Superior temporal gyrus (tissue), 1 donor: ENCODE measurements at regions not wholly inside any gene's neighbourhood (a gene's known extent, or its start where the extent isn't known, plus 50 kb on each side); places are given as distances from the start of the nearest gene placed in this dataset.
"Not testable (repeated sequence)": the region's sequence is repeated elsewhere in the genome, so short reads cannot be mapped to it uniquely, and the experiment has no call there.

ENCODE experiments used
- DNase-seq: peaks from one replicate; pipeline ENCODE4 v3.0.0-alpha.2; 2016; ENCODE audit errors: extremely low spot score

DNA sequence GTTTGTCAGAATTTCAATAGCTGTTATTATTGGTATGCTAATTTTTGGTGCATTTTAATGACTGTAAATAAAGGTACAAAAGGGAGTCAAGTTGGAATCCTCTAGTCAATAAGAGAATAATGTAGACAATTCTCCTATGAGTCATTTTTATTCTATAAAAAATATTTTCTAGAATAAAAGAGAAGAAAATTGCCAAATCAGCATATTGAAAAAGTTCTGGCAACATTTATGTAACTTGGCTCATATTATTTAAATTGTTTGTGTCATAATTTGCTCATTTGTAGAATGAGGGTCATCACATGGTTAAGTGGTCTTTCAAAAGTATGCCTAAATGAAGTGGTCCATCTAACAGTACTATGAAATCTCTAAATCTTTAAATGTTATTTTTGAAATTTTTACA lies 1719.8 kb upstream of the WWC1 start:
- no peak for DNase-seq

DNA sequence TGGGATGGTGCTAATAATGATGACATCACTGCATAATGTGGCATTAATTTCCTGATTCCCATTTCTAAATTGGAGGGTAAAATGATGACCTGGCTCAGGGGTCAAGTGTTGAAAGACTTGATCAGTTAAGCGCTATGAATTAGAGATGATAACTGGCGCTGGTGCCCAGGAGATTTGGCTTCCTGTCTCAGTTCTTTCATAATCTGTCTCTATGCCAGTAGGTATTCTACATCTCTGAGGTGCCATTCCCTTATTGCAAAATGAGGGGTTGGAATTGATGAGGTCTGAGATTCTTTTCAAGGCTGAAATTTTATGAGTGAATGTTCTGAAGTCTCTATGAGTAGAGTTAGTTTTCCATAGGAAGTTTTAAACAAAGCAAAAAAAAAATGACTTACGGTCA lies 1715.1 kb upstream of the WWC1 start:
- no peak for DNase-seq

DNA sequence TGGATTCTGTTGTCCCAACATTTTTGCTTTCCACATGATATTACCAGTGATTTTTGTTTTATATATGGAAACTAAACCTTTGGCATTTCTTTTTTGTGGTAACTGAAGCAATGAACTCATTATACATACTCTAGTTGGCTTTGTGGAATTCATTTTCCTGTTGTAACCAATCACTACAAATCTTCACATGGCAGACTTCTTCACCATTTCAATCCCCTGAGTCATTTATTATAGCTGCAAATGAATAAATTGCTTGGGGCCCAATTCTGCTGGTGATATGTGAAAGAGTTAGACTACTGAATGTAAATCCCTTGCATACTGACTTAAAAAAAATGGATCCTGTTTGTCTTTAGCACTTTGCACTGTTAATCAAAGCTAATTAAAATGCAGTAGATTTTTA lies 1709.6 kb upstream of the WWC1 start:
- no peak for DNase-seq

DNA sequence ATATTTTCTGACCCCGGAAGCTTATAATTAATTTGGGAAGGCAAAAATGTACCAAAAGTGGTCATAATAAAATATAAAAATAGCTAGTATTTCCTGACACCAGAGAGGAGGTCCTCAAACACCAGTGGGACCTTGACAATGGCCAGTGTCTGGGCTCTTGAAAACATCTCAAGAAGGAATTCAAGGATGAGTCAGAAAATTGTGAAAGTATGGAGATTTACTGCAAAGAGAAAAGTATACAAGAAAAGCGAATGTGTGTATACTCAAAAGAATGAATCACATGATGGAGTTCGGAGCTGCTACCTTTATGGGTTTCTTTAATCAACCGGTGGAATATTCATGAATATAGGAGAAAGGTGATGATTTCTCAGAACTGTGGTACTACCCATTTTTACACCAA lies 1709.0 kb upstream of the WWC1 start:
- DNase-seq: no peak

DNA sequence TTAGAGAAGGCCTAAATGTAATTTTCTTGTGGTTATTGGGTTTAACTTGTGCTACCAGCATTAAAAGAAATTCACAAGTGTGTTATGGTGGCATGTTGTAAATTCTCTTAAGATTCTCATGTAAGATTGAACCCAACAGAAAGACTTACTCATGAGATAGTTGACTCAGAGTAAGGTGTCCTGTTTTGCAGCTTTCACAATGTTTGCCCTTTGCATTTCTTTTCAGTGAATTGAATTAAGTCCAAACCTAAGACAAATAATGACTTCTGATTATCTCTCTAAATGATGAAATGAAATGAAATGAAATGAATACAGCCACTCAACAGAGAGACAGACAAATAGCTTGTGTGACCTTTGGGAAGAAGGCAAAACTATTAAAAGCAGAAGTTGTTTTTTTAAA lies 1696.9 kb upstream of the WWC1 start:
- DNase-seq: no peak

DNA sequence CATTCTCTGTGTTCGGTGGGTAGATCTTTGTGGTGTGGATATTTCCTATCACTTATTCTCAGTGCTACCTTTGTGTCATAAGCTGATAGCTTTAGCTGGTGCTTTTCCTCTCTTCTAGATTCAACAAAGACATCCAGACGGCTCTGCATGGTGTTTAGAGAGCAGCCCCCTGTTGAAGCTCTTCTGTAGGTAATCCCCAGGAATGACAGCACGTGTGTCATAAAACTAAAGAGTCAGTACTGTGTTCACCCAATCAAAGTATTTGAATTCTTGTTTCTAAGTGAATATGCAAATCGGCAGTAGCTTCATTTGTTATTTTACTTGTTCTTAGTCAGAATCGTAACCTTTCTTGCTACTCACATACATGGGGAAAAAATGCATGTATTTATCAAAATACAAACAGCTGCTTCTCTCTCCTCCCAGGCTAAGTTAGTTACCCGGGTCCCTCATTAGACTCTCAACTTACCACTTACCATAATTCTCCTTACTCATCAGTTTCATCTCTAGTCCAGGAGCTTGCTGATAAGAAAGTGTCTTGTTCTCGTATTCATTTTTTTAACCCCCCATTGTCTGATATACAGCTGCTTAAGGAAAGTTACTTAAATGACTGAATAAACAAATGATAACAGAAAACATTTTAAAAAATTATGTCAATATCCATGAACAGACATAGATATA lies 1696.0 kb upstream of the WWC1 start:
- no peak for DNase-seq

DNA sequence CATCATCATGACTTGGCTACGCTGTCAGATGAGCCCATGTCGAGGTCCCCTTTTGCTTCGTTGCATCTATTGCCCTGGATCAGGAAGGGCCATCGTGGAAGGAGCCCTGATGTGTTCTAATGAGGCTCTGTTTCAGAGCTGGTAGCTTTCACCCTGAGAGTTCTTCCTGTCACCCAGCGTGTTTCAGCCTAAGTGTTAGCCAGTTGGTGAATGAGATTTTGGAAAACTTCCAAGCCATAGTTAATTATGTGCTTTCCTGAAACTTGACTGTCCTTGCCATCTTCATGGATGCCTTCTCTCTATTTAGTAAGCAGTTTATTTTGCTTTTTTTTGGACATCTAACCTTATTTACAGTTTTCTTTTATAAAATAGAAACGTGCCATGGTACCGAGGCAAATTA lies 1695.4 kb upstream of the WWC1 start:
- no peak for DNase-seq

DNA sequence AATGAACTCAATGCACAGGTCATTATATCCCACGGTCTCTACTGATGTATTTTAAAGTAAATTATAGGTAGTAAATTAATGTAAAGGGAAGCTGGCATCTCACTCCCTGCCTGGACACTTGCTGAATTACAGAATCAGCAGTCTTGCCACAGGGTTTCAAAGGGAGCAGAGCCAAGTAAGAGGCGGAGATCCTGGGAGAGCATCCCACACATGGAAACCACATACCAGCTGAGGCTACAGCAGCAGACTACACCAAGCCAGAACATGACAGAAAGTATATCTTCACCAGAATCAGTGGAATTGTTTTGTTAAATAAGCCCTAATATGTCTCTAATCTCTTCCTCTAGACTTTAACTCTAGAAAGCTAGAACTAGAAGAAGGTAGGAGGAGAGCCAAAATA lies 1689.2 kb upstream of the WWC1 start:
- DNase-seq: no peak

DNA sequence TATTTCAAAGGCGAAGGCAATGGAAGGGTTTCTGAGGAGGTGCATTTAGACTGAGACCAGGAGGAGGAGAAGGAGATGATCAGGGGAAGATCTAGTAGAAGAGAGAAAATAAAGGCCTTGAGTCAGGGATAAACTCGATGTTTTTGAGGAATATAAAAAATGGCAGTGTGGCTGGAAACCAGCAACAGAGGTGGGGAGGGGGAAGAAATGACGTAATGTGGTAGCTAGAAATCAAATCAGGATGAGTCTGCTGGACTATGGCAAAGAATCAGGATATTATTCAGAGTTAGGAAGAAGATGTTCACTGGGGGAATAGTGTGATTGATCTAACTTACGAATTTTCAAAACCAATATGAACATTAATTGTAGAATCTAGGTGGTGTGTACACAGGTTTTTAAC lies 1673.9 kb upstream of the WWC1 start:
- DNase-seq: no peak

DNA sequence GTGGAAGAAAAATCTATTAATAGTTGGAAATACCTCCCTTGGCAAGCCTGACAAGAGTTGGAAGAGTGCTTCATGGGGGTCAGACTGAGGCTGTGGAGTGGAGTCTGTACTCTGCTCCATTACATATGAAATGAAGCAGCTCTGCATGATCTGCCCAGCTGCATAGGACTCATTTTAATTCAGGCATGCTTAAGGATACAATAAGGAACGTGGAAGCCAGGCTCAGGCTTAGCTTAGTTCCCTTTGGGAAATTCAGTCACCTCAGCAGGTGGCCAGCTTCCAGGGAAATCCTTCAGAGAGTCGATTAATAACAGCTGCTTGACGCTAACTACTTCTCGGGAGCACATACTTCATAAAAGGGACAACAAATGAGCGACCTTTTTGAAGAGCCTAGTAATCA lies 1672.9 kb upstream of the WWC1 start:
- no peak for DNase-seq

DNA sequence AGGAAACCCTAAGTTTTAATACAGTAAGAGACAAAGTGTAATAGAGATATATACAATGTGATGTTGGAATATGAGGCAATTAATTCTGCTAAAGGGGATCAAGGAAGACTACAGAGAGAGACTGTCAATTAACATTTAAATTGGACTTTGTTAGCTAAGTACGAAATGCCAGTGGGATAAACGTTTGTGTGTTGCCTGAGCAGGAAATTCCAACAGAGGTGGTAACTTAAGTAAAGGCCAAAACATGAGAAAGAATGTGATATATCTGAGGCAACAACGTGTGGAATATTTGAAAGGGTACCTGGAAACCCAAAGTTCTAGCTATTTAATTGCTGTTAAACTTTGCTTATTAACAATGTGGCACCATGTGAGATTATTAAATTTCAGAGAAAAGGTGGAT lies 1666.9 kb upstream of the WWC1 start:
- no peak for DNase-seq

DNA sequence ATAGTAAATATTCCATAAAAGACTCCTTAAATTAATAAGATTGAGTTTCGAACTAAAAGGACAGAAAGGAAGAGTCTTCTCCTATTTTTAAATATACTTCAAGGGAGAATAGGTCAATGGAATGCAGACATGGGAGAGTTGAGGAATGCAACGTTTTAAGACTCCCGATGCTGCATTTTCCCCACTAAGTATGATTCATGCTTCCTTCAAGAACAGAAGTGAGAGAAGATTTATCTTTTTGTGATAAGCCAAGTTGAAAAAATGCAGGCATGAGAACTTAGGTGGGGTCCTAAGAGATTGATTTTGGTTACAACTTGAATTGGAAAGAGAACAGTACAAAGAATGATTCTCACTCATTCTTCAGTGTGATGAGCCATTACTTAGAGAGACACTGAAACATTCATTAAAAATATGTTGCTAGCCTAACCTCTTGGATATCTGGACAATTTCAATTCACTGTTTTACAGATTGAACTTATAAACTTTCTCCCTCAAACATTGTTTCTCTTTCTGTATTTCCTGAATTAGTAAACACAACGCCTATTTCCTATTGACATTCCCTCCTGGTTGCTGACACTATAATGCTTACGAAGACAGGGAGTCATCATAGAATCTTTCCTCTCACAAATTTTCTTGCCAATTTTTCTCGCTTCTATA lies 1666.1 kb upstream of the WWC1 start:
- DNase-seq: no peak

DNA sequence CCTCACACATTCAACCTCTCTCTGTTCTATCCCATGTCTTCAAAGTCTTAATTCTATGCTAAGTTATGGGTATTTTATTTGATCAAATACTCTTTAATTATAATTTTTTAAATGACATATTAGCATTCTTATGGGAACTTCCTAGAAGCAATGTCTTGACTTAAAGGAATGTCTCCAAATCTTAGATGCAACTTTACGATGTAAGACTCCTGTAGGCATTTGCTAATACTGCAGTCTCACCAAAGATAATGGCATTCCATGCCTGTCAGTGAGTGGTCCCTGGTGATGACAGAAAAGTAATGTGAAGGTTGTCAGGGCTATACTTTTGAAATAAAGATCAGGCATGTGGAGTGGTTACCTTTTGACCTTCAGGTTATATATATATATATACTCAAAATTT lies 1654.2 kb upstream of the WWC1 start:
- DNase-seq: no peak

DNA sequence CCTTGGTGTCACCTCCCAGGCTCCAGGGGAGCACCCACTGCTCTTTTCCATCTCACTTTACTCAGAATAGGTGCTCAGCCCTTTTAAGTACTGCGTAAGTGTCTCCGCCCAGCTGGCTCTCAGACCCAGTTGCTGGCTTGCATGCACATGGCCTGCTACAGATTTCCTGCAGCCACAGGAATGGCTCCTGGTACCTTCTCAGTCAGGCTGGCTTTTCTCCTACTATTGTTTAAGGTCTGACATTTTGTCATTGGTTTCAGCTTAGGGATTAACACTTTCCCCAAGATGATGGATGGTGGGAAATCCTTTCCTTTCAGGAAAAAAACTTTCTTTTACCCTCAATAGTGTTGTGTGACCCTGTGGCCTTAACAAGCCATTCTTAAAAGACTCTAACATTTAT lies 1652.3 kb upstream of the WWC1 start:
- DNase-seq: no peak

DNA sequence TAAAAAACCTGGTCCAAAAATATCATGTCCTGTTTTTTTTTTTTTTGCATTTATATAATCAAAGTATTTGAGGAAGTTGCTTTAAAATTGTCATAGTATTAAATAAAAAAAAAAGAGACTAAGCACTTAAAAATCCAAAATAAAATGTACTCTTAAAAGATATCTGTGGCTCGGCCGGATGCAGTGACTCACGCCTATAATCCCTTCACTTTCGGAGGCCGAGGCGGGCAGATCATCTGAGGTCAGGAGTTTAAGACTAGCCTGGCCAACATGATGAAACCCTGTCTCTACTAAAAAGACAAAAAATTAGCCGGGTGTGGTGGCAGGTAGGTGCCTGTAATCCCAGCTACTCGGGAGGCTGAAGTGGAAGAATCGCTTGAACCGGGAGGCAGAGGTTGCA lies 1651.3 kb upstream of the WWC1 start:
- DNase-seq: not testable (repeated sequence)

DNA sequence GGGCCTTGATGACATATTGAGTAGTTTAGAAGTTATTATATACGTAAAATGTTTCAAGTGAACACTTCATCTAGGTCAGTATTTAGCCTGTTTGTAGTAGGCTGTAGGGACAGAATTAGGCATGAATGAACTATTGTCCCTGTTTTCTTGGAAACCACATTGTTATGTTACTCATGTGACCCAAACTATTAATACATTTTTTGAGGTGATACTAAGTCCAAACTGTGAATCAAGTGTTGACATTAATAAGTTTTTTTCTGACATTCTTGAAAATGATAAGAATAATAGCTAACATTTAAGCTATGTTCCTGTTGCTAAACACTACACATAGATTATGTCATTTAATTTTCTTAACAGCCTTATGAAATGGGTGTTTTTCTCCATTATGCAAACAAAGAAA lies 1642.7 kb upstream of the WWC1 start:
- no peak for DNase-seq

DNA sequence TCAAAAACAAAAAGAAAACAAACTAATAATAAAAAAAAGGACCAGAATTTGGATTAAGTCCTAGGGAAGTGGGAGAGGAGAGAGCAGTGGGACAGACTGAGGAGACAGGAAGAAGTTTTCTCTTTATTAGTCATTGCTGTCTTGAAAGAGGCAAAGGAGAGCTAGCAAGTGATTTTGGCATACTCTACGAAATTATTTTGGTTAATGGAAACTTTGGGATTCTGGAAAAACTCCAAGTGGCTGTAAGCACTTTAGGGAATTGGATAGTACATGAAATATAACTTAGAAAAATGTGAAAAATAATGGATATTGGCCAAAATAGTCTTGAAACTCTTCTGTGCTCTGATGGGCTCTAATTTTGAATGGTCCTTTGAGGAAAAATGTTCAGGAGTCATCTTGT lies 1641.8 kb upstream of the WWC1 start:
- DNase-seq: no peak

DNA sequence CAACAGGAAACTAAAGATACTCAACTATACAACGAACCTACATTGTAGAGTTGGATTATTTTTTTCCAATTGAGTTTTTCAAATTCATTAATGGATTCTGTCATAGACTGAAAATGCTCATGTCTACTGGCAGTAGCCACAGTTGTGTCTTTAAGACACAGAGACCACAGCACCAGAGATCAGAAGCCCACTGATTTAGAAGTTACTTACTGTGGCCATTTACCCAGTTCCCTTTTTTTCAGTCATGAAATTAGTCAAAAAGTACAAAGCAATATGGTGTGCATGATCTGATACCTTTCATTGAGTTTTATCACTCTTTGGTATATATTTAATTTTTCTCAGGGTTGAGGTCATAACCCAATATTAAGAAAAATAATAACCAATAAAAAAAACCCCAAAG lies 1640.2 kb upstream of the WWC1 start:
- DNase-seq: no peak

DNA sequence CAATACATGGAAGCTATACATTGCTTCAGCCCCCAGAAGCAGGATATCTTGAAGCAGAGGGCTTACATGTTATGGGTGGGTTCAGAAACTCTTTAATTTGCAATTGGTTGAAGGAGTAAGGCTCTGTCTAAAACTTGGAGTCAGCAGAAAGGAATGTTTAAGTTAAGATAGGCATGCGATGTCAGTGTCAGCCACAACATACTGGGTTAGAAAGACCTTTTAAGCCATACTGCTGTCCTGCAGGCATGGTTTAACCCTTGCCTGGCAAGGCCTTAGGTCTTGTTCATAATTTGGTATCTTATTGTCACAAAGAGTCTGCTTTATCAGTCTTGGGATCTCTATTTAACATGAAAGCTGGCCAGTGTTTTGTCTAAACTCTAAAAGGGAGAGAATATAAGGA lies 1619.6 kb upstream of the WWC1 start:
- no peak for DNase-seq

DNA sequence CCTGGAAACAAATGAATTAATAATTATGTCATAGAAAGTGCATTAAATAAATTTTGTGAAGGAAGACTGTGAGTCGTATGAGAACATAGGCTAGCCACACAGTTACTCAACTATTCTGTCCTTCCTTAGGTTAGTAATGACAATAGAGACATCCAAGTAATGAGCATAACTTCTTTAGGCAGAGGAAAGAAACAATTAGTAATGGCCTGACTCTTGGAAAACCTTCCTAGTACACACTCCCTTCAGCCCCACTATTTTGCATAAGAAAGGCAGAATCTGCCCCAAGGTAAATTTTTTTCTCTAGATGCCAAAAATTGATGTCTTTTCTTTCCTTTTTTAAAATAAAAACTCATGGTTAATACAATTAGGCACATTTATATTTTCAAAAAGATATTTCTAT lies 1619.0 kb upstream of the WWC1 start:
- DNase-seq: no peak

DNA sequence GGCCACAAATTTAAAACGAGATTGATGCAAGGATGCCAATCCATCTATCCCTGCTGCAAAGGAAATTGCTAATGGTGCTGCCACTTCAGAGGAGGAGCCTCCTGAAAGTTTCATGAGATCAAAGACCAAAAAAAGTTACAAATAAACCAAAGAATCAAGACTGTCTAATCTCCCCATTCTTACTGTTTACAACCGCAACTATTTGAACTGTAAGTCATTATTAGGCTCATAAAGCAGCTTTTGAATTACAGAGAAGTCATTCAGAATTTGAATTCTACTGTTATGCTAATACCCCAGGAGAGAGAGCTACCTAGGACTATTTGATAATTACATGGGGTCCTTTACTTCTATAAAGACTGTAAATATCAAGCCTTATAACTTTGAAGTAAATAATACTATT lies 1613.6 kb upstream of the WWC1 start:
- no peak for DNase-seq

DNA sequence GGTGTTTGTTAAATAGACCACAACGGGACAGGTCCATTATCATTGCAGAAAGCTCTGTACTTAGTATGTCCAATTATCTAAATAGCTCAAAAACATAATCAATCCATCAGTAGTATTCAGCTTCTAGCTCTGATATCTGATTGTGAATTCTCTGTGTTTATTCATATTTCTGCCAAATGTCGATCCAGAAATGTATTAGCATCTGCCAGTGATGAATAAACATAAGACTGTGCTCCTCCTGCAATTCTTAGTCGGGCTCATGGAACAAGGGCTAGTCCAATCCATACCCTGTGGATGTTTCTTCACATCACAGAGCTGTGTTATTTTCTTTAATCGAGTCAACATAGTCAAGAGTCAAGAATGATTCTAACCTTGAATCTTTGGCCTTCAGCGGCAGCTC lies 1612.1 kb upstream of the WWC1 start:
- no peak for DNase-seq

DNA sequence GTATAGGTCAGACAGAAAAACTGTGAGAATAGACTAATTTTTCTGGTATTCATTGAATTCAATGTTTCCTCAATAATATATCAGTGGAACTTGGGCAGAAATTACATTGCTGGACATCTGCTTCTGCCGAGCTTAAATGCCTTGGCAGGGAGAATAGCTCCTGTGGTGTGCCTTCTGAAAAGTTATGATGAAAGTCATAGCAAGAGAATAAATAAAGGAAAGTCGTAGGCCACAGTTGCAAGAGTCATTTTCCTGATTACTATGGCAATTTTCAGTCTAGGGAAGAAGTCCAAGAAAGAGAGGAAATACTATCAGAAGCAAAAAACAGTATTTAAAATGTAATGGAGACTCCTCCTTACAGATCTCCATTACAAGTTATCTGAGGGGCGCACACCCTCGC lies 1596.1 kb upstream of the WWC1 start:
- DNase-seq: no peak

DNA sequence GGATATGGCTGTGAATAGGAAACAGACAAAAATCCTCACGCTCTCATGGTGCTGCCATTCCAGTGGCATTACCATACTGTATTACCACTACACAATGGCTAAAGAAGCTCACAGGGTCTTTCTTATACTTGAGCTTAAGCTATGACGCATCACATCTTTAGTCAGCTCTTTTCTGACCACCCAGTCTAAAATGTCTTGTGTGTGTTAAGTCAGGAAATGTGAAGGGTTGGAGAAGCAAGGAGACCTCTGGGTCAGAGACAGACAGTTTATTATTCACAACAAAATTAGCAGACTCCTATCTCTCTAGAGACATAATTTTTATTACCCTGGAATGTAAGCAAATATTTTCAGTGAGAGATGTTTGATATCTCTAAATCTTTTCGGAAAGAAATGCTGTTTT lies 1583.2 kb upstream of the WWC1 start:
- DNase-seq: no peak
